HG02571 (cell line): ENCODE measurements at regions not wholly inside any gene's neighbourhood (a gene's known extent, or its start where the extent isn't known, plus 50 kb on each side); places are given as distances from the start of the nearest gene placed in this dataset.

Experiments used
- ATAC-seq: cut with Tn5 transposase; IDR thresholded peaks from one replicate; pipeline ENCODE4 v1.9.1; 2021; ENCODE audit warnings: mild to moderate bottlenecking, moderate library complexity; ENCODE audit not compliant: unreplicated experiment

DNA sequence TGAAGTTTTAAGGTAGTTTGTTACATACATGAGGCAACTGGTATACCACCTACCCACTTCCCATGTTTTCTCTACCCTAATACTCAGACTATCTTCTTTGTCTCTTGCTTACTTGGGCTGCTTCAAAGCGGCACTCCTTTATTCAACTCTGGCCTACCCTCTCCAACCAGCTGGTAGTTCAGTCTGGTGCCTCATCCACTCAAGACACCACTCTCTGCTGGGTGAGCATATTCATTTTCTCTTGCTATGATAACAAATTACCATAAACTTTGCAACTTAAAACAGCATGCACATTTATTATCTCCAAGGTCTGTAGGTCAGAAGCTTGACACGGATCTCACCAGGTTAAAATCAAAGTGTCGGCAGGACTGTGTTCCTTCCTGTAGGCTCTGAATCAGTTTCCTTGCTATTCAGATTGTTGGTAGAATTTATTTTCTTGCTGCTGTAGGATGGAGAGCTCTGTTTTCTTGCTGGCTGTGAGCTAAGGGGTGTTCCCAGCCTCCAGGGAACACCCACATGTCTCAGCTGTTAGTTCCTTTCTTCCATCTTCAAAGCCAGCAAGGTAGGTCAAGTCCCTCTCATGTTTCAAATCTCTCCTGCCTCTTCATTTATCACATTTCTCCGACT, 666.0 kb downstream of the DIAPH3 start:
- no peak for ATAC-seq

GRCh38 chr13:59501004-59501403, 662.7 kb downstream of the DIAPH3 start:
- ATAC-seq, result no peak

GRCh38 chr13:59504407-59504806, 659.3 kb downstream of the DIAPH3 start:
- no peak for ATAC-seq

DNA sequence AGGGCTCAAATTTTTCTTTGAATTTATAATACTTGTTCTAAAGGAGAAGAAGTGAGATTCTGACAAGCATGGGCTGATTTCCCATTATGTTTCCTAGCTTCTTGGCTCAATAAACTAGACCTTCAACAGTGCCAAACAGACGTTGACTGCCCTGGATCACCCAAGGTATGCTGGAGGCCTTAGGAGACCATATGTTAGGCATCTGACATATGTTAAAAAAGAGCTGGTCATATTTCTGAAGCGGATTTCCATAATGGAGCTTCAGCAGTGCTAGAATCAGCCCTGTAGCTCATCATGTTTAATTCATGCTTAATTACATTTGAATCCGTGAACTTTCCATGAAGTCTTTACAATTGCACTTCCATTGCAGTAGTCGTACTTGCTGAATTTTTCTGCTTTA, 653.3 kb downstream of the DIAPH3 start:
- ATAC-seq, result no peak

GRCh38 chr13:59513686-59514085, 650.0 kb downstream of the DIAPH3 start:
- no peak for ATAC-seq

GRCh38 chr13:59514316-59514715, 649.4 kb downstream of the DIAPH3 start:
- ATAC-seq, result no peak

DNA sequence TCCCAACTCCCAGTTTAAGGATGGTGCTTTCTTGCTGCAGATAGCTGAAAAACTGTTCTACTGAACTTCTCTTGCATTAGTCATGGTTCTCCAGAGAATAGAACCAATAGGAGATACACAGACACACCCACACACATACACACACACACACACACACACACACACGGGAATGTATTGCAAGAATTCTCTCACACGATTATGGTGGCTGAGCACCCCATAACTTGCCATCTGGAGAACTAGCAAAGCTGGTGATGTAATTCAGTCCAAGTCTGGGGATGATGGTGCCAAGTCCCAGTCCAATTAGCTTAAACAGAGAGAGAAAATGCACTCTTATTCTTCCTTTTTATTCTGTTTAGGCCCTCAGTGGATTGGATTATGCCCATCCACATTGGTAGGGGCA, 643.9 kb downstream of the DIAPH3 start:
- no peak for ATAC-seq

DNA sequence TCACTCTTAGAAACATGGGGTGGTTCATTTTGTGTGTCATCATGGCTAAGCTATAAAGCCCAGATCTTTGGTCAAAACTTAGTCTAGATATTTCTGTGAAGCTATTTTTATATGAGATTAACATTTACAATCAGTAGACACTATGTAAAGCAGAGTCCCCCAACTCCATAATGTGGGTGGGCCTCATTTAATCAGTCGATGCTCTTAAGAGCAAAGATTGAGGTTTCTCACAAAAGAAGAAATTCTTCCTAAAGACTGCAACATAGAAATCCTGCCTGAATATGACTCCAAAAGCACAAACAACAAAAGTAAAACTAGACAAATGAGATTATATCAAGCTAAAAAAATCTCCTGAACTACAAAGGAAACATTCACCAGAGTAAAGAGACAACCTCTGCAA, 642.2 kb downstream of the DIAPH3 start:
- ATAC-seq, result no peak

DNA sequence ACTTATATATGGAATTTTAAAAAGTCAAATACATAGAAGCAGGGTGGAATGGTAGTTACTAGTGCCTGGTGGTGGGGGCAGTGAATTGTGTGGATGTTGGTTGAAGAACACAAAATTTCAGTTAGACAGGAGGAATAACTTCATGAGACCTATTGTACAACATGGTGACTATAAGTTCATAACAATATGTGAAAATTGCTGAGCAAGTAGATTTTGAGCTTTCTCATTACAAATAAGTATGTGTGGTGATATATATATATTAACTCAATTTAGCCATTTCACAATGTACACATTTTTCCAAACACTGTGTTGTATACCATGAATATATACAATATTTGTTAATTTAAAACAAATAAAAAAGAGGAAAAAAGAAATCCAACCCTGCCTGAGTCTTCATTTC, 641.1 kb downstream of the DIAPH3 start:
- ATAC-seq, result no peak

DNA sequence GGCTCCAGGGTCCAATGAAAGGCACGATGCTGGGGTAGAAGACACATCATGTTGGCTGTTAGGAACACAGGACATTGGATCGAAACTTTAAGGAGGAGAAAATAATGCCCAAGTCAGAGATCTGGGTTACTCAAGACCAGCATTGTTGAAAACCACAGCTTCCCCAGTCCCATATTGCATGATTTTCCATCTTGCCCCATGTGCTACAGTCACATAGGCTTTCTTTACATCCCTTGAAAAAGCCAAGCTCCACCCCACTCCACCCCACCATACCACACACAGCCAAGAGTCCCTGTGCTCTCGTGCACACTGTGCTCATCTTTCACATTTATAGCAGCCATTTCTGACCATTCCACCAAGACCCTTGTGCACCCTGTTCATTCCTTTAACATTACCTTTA, 636.2 kb downstream of the DIAPH3 start:
- no peak for ATAC-seq

DNA sequence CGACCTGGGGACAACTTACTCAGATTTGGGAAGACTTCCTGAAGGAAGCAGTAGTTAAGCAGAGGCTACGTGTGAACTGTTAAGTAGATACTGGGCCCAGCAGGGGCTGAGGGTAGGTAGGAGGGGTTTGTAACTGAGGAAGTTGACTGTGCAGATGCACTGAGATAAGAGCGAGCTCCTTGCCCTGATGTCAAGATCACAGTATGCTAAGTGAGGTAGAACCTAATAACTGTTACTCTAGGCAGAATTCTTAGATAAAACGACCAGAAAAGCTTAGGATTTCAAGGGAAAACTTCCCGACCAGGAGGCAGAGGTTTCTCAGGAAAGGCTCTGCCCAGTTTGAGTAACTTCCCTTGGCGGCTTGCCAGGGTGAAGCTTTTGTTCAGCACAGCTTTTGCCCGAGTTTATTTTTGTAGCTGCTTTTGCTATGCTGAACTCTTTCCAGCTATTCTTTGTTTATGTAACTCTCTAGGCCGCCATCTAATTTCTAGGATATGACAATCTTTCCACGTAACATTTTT, 632.1 kb downstream of the DIAPH3 start:
- ATAC-seq, result no peak

DNA sequence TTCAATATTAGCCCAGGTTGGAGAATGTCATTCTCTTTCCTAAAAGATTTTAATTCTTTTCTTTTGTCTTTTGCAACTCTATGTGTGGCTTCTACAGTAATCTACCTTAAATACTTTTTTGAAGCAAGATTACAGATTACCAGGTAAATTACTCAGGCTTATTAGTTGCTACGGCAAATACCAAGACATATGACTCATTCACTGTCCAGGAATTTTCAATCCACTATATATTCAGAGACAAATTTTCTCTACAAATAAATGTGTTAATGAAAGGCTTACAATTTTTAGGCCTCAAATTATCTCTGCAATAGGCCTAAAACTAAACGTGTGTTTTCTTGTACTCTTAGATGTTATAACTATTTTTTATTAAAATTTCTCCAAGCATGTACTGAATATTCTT, 631.3 kb downstream of the DIAPH3 start:
- no peak for ATAC-seq

DNA sequence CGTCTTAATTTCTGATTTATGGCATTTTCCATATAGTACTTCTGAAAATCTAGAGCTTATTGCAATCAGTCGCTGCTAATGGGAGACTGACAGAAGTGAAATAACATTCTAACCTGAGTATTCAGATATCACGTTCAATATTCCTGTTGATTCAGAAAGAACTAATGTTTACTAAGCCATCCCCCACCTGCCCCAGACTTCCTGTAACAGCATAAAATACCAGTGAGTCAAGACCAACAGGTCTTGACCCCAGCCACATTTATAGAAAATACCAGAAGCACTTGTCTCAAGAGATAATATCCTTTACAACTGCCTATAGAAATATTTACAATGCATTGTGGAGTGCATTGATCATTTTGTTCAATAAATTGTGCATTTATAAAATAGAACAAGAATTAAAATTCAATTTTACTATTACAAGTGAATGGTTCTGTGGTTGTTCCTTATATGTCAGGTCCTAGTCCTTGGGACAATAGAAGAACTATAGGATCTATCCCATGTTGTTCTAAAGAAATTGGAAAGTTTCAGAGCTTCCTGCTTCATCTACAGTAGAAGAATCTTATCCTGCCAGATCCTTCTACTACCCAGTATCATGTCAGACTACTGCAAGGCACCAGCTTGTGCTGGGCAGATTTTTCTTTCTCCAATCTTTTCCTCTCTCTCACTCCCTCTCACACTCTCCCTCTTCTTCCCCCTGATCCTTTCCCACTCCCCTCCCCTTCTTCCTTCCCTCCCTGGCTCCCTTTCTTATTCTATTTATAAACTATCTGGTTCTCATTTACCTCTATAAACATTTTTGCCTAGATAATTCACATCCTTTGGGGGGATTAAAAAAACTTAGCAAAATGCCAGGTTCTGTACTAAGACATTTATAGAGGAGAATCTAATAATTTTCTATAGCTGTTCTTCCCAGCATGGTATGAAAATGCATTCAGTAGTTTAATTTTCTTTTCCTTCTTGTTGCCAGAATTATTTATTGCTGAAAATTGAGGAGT, 629.9 kb downstream of the DIAPH3 start:
- ATAC-seq, result no peak

DNA sequence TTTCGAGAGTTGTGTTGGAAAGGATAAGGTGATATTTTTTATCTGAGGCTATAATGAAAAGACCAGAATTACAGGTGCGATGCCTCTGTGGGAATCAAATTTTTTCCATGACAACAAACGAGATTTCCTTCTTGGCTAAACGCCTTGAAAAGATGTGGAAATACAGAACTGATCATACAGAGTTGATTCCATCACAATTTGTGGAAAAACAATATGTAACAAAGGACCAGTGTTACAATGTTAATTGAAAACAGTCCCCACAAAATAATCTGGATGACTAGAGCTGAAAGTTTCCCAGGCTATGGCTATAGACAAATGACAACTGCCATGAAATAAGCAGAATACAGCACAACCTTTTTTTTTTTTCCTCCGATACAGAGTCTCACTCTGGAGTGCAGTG, 628.9 kb downstream of the DIAPH3 start:
- ATAC-seq, result no peak

- no peak for ATAC-seq
Measured at GRCh38 chr13:59537500-59537899, 626.2 kb downstream of the DIAPH3 start.

DNA sequence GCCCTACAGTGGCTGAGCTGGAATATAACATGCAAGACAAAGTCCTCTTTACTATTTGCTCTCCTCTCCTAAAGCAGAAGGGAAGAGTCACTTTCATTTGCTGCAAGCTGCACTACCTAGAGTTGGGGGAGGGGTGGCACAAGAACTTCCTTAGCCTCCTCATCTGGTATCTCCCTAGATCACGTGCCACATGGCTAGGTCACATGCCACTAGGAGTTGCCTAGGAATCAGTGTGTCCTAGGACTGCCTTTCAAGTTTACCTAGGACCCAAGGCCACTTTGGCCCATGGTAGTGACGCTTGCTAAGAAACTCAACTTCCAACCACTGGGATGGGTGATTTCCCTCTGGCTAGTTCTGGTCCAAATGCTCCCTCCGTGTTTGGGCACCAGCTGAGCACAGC, 625.2 kb downstream of the DIAPH3 start:
- no peak for ATAC-seq

- no peak for ATAC-seq
Measured at GRCh38 chr13:59542303-59542702, 621.4 kb downstream of the DIAPH3 start.

- ATAC-seq, result no peak
Measured at GRCh38 chr13:59543418-59543817, 620.3 kb downstream of the DIAPH3 start.

GRCh38 chr13:59545007-59545406, 618.7 kb downstream of the DIAPH3 start:
- ATAC-seq, result no peak

DNA sequence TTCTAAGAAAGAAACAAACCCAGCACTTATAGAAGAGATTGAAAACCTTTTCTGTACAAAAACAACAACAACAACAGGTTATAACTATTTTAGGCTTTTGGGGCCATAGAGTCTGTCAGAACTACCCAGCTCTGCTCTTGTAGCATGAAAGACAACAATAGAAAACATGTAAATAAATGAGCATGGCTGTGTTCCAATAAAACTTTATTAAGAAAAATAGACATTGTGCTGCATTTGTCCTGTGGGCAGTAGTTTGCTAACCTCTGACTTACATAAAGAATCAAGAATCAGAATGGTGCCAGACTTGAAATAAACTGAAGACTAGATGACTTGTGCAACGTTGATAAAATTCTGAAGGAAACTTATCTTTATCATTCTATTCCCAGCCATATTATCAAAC, 617.5 kb downstream of the DIAPH3 start:
- no peak for ATAC-seq

GRCh38 chr13:59547950-59548349, 615.8 kb downstream of the DIAPH3 start:
- no peak for ATAC-seq

DNA sequence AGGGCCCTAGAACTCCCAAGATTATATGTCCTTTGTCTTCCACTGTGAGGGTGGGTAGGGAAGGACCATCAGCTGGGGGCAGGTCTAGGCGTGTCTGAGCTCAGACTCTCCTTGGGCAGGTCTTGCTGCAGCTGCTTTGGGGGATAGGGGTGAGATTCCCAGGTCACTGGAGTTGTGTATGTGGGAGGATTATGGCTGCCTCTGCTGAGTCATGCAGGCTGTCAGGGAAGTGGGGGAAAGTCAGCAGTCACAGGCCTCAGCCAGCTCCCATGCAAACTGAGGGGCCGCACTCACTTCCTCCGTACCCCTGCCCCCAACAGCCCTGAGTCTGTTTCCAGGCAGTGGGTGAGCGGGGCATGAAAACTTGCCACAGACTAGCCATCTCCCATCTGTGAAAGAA, 600.8 kb downstream of the DIAPH3 start:
- no peak for ATAC-seq
